ENCODE measurements at regions not wholly inside any gene's neighbourhood (a gene's known extent, or its start where the extent isn't known, plus 50 kb on each side); places are given as distances from the start of the nearest gene placed in this dataset.
A peak's percentile ranks its signal among the peaks of the same experiment; 100 is the strongest.

DNA sequence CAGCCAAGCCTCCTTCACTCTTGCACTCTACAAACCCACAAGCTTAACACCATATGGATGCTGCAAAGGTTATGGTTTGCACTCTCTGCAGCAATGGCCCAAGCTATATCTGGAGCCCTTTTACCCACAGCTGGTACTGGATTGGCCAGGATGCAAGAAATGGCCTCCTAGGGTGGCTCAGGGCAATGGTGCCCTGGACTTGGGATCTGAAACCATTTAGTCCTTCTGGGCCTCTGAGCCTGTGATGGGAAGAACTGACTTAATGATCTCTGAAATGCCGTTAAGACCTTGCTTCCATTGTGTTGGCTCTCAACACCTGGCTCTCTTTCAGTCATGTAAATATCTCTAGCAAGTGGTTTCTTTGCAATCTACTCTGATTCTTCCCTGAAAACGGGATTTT, 626.0 kb downstream of the KCTD8 start:
- DNase-seq (ENCODE audit: low spot score): no peak
- H3K27ac ChIP-seq: no peak overlapping the region
- CTCF ChIA-PET: no interaction called here
- POLR2A ChIA-PET (ENCODE audit: low non-redundant PET): no interaction called here
- TF ChIP-seq, protein P1, sequence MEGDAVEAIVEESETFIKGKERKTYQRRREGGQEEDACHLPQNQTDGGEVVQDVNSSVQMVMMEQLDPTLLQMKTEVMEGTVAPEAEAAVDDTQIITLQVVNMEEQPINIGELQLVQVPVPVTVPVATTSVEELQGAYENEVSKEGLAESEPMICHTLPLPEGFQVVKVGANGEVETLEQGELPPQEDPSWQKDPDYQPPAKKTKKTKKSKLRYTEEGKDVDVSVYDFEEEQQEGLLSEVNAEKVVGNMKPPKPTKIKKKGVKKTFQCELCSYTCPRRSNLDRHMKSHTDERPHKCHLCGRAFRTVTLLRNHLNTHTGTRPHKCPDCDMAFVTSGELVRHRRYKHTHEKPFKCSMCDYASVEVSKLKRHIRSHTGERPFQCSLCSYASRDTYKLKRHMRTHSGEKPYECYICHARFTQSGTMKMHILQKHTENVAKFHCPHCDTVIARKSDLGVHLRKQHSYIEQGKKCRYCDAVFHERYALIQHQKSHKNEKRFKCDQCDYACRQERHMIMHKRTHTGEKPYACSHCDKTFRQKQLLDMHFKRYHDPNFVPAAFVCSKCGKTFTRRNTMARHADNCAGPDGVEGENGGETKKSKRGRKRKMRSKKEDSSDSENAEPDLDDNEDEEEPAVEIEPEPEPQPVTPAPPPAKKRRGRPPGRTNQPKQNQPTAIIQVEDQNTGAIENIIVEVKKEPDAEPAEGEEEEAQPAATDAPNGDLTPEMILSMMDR (conservative IDR thresholded peaks at IDR 0.05; ENCODE audit: low read depth): no peak

DNA sequence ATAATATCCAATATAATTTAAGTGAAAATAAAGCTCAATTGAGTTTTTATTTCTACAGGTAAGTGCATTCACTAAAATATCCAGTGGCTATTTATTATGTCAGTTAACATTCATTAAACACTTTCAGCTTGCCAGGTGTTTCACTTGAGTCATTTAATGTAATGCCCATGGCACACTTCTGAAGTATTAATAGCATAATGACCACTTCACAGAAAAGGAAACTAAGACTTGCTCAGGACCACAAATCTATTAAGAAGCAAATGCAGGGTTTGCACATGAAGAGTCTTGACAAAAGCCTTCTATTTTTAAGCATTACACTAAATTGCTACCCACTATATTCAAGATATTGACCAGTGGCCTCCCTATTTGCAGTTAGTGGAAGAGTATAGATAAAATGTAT, 612.7 kb downstream of the KCTD8 start:
- no peak for DNase-seq (ENCODE audit: low spot score)
- TF ChIP-seq, protein P1 (conservative IDR thresholded peaks at IDR 0.05; ENCODE audit: low read depth): no peak
- POLR2A ChIA-PET (ENCODE audit: low non-redundant PET): no interaction called here
- H3K27ac ChIP-seq: no peak overlapping the region
- CTCF ChIA-PET: no interaction called here

- POLR2A ChIA-PET (ENCODE audit: low non-redundant PET): interaction anchor here (0.7 kb wide), 1 partner anchor 296 kb away, joined by 4 read pairs; no protein-coding TSS in a partner anchor
- DNase-seq (ENCODE audit: low spot score): peak; percentile 13
- TF ChIP-seq, protein P1 (conservative IDR thresholded peaks at IDR 0.05; ENCODE audit: low read depth): no peak
- CTCF ChIA-PET: no interaction called here
- H3K27ac ChIP-seq: no peak overlapping the region
Measured at GRCh38 chr4:43837171-43837570, 611.4 kb downstream of the KCTD8 start.

DNA sequence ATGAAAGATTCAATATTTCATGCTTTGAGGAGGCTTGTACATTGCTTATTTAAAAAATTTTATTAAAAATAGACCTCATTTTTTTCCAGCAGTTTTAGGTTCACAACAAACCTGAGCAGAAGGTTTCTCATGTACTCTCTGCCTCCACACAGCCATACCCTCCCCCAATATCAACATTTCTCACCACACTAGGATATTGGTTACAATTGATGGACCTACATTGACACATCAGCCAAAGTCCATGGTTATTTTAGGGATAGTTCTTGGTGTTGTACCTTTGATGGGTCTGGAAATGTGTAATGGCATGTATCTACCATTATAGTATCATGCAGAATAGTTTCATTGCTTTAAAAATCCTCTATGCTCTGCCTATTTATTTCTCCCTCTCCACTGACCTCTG, 611.0 kb downstream of the KCTD8 start:
- no peak overlapping the region for H3K27ac ChIP-seq
- ChIA-PET POLR2A (ENCODE audit: low non-redundant PET) (no interaction called here), CTCF (no interaction called here)
- DNase-seq (ENCODE audit: low spot score): no peak
- TF ChIP-seq, protein P1 (conservative IDR thresholded peaks at IDR 0.05; ENCODE audit: low read depth): no peak

DNA sequence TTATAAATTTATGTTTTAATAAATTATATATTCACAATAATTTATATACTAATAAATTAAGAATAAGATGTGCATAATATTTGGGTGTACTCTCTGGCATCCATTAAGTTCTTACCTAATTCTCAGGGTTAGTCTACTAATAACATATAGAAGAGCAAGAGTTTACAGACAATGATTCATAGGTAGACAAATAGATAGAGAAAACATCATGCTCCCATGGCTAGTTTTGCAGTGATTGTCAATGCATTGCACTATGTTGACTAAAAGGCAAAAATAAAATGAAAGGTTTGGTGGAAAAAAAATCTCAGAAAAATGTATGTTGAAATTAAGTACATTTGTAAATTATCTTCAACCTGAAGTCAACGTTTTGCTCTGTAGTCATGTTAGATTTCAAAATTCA, 606.0 kb downstream of the KCTD8 start:
- DNase-seq (ENCODE audit: low spot score): no peak
- TF ChIP-seq, protein P1 (conservative IDR thresholded peaks at IDR 0.05; ENCODE audit: low read depth): no peak
- H3K27ac ChIP-seq: no peak overlapping the region
- POLR2A ChIA-PET (ENCODE audit: low non-redundant PET): no interaction called here
- CTCF ChIA-PET: no interaction called here

- ChIA-PET CTCF (interaction anchor here (0.5 kb wide), 2 partner anchors 268 to 738 kb away, joined by 3 read pairs; no protein-coding TSS in a partner anchor), POLR2A (ENCODE audit: low non-redundant PET) (no interaction called here)
- TF ChIP-seq, protein P1 (conservative IDR thresholded peaks at IDR 0.05; ENCODE audit: low read depth): no peak
- no peak overlapping the region for H3K27ac ChIP-seq
- no peak for DNase-seq (ENCODE audit: low spot score)
Measured at GRCh38 chr4:43843501-43843900, 605.1 kb downstream of the KCTD8 start.

GRCh38 chr4:43846111-43846587, 602.5 kb downstream of the KCTD8 start:
- ChIA-PET POLR2A (ENCODE audit: low non-redundant PET) (no interaction called here), CTCF (no interaction called here)
- no peak overlapping the region for H3K27ac ChIP-seq
- no peak for DNase-seq (ENCODE audit: low spot score)
- TF ChIP-seq, protein P1 (conservative IDR thresholded peaks at IDR 0.05; ENCODE audit: low read depth): no peak
